Right atrium auricular region (tissue), 2 donors: ENCODE measurements at regions not wholly inside any gene's neighbourhood (a gene's known extent, or its start where the extent isn't known, plus 50 kb on each side); places are given as distances from the start of the nearest gene placed in this dataset.

Experiments
- DNase-seq: peaks from one replicate; pipeline ENCODE4 v3.0.0-alpha.2; 2019; ENCODE audit warnings: low spot score
- H3K27ac ChIP-seq, 2 donors: fragments of 200-600 bp; sonication (generic); 1 replicate in 1 of 2; 2 replicates in 1 of 2; pipeline ENCODE4 v1.5.1; 2016 to 2019
- H3K27me3 ChIP-seq, 2 donors: fragments of 200-600 bp; sonication (generic); one replicate each; pipeline versions ENCODE4 v1.5.1 to v1.6.0; 2017 to 2019
- H3K36me3 ChIP-seq: fragments of 200-600 bp; sonication (generic); one replicate; pipeline ENCODE4 v1.5.1; 2016
- H3K4me1 ChIP-seq, 2 donors: fragments of 200-600 bp; sonication (generic); one replicate each; pipeline versions ENCODE4 v1.5.1 to v1.6.0; 2017 to 2019
- H3K4me3 ChIP-seq, 2 donors: fragments of 200-600 bp; sonication (generic); 1 replicate in 1 of 2; 2 replicates in 1 of 2; pipeline ENCODE4 v1.5.1; 2017 to 2019; ENCODE audit warnings: mild to moderate bottlenecking in 1 of 2, moderate library complexity in 1 of 2
- H3K9me3 ChIP-seq, 2 donors: fragments of 200-600 bp; sonication (generic); one replicate each; pipeline ENCODE4 v1.5.1; 2019
- TF ChIP-seq, protein P1 (sequence below), 2 donors: fragments of 200-600 bp; sonication (generic); IDR thresholded peaks; one replicate each; pipeline ENCODE4 v1.5.1; 2019; ENCODE audit warnings: antibody characterized with exemption in 2 of 2

DNA sequence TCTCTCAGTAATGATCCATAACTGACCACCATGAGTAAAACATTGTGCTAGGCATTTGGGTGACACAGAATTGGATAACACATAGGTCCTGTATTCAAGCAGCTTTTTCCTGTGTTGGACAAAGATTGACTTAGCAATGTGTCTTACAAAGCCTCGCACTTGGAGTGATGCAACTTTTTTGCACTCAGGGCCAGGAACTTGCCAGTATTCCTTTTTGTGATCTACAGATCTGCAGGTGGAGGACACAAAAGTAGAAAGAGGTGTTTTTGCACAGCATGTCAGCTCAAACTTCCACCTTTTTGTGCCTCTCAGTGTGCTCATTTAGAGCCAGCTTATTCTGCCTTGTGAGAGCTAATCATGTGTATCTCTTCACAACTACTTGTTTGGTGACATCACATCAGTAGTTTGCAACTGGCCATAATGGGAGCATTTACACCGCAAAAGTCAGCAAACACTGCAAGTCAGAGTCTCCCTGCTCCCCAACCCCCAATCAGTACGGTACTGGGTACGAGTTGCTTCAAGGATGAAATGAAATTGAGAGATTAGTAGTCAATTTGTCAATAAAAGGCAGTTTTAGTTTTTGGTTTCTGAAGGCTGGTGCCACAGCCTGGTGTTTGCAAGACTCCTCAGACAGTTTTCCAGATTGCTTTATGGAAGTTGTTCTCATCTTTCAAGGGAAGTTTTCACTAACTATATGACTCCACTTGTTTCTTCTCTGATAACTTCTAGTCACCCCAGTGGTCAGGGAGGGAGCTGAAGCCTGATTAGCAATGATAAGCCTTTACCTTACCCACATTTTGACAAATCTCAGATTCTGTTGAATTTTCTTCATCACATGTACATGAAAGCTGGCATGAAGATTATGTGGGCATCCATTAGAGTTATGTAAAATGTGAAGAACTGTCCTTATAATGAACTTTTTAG, 149.1 kb downstream of the PDCD6IP start:
- Histone ChIP-seq H3K36me3 (no peaks in the 10 kb centered on the region), H3K4me3 (no peak overlapping the region), H3K27ac (no peak overlapping the region), H3K27me3 (no peaks in the 10 kb centered on the region), H3K9me3 (no peaks in the 10 kb centered on the region), H3K4me1 (no peaks in the 10 kb centered on the region)
- no peak for DNase-seq
- TF ChIP-seq, protein P1, sequence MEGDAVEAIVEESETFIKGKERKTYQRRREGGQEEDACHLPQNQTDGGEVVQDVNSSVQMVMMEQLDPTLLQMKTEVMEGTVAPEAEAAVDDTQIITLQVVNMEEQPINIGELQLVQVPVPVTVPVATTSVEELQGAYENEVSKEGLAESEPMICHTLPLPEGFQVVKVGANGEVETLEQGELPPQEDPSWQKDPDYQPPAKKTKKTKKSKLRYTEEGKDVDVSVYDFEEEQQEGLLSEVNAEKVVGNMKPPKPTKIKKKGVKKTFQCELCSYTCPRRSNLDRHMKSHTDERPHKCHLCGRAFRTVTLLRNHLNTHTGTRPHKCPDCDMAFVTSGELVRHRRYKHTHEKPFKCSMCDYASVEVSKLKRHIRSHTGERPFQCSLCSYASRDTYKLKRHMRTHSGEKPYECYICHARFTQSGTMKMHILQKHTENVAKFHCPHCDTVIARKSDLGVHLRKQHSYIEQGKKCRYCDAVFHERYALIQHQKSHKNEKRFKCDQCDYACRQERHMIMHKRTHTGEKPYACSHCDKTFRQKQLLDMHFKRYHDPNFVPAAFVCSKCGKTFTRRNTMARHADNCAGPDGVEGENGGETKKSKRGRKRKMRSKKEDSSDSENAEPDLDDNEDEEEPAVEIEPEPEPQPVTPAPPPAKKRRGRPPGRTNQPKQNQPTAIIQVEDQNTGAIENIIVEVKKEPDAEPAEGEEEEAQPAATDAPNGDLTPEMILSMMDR (IDR thresholded peaks at IDR 0.05) = no peak

DNA sequence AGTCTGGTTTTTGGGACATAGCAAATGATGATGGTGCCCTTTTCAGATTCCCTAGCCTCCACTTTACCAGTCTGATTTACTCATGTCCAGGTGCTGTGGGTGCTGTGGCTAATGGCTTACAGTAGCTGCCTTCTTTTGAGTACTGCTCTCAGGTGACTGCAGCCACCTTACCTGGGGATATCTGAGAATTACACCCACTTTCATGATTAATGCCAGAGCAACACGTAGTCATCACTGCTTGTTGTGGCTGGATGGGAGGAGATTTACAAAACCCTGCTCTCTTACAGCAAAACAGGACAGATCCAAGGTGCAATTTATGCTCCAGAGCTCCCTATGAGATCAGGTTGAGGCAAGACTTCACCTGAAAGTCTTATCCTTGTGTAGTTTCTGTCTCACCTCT, 150.6 kb downstream of the PDCD6IP start:
- no peak for DNase-seq
- no peaks in the 10 kb centered on the region for H3K27me3 ChIP-seq

DNA sequence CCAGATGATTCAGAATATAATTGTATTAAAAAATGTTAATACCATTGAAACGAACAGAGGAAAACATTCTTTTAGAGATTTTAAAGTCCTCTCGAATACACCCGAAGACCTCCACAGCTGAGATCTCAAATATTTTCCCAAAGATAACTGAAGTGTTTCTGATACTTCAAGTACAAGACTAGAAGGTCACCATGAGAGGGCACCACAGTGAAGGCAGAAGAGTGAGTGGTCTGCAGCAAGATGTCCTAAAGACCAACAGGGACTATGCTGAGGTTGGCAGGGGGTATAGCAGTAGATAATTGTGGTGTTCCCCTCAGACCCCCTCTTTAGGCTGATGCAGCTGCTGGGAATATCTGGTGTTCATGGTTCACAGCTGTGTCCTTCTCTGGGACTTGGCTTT, 156.5 kb downstream of the PDCD6IP start:
- H3K4me1 ChIP-seq = no peaks in the 10 kb centered on the region
- H3K36me3 ChIP-seq = no peaks in the 10 kb centered on the region
- no peaks in the 10 kb centered on the region for H3K9me3 ChIP-seq
- TF ChIP-seq, protein P1 (IDR thresholded peaks at IDR 0.05) = no peak
- H3K4me3 ChIP-seq = no peak overlapping the region
- DNase-seq = no peak
- no peaks in the 10 kb centered on the region for H3K27me3 ChIP-seq
- H3K27ac ChIP-seq = no peak overlapping the region

More for the DNA sequence above, 150.6 kb downstream of the PDCD6IP start:
- TF ChIP-seq, protein P1 (IDR thresholded peaks at IDR 0.05) = no peak
- Histone ChIP-seq H3K4me3 (no peak overlapping the region), H3K27ac (no peak overlapping the region), H3K9me3 (no peaks in the 10 kb centered on the region), H3K4me1 (no peaks in the 10 kb centered on the region), H3K36me3 (no peaks in the 10 kb centered on the region)

DNA sequence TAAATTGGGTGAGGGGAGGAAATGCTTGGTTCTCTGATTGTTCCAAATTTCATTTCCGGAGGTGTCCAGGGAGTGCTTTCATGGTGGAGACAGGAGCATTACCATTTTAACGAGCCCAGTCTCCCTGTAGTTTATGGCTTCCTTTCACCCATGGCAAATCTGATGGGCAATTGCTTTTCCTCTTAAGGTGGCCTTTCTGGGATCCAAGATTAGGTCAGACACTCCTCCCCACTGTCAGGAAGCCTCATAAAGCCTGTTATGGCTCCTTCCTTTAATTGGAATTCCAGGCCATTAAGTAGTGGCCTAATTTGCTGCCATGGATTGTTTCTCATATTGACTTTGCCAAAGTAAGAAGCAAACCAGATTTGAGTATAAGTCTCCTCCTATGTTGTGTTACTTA, 157.8 kb downstream of the PDCD6IP start:
- TF ChIP-seq, protein P1 (IDR thresholded peaks at IDR 0.05) = no peak
- H3K36me3 ChIP-seq = no peaks in the 10 kb centered on the region
- DNase-seq = no peak
- H3K4me3 ChIP-seq = no peak overlapping the region
- H3K9me3 ChIP-seq = no peaks in the 10 kb centered on the region
- no peak overlapping the region for H3K27ac ChIP-seq
- H3K4me1 ChIP-seq = no peaks in the 10 kb centered on the region
- no peaks in the 10 kb centered on the region for H3K27me3 ChIP-seq

DNA sequence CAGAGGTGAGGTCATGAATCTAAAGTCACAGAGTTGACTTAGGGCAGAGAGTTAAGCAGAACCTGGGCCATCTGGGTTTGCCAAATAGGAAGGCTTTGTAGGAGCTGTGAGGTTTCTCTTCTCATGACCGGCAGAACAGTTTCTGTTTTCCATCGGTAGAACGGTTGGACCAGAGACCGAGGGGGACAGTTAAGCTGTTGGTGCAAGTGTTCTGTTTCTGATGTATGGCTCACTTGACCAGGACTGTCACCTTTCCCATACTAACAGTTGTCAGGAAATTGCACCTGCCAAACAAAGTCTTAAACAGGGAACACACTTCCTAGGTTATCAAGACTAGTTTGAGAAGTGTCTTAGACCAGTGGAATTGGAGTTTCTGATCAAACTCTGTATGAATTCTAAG, 158.3 kb downstream of the PDCD6IP start:
- TF ChIP-seq, protein P1 (IDR thresholded peaks at IDR 0.05) = no peak
- Histone ChIP-seq H3K4me3 (no peak overlapping the region), H3K27me3 (no peaks in the 10 kb centered on the region), H3K36me3 (no peaks in the 10 kb centered on the region), H3K4me1 (no peaks in the 10 kb centered on the region), H3K9me3 (no peaks in the 10 kb centered on the region), H3K27ac (no peak overlapping the region)
- no peak for DNase-seq
